ENCODE measurements at regions not wholly inside any gene's neighbourhood (a gene's known extent, or its start where the extent isn't known, plus 50 kb on each side); places are given as distances from the start of the nearest gene placed in this dataset.

DNA sequence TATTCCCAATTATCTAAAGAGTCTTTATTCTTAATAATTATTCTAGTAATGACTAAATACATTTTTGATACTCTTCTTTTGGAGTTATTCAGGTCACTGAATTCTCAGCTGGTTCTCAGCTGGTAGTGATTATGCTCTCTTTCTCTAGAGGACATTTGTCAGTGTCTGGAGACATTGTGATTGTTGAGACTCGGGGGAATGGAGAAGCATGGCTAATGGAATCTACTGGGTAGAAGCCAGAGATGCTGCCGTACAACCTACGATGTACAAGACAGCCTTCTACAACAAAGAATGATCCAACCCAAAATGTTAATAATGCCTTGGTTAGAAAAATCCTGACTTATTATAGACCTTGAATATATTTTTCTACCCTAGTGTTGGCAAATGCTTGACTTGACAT is 149.2 kb upstream of the ANKRD50 start:
- ChIA-PET CTCF (no interaction called here), POLR2A (ENCODE audit: low non-redundant PET) (no interaction called here)
- TF ChIP-seq, protein P1, sequence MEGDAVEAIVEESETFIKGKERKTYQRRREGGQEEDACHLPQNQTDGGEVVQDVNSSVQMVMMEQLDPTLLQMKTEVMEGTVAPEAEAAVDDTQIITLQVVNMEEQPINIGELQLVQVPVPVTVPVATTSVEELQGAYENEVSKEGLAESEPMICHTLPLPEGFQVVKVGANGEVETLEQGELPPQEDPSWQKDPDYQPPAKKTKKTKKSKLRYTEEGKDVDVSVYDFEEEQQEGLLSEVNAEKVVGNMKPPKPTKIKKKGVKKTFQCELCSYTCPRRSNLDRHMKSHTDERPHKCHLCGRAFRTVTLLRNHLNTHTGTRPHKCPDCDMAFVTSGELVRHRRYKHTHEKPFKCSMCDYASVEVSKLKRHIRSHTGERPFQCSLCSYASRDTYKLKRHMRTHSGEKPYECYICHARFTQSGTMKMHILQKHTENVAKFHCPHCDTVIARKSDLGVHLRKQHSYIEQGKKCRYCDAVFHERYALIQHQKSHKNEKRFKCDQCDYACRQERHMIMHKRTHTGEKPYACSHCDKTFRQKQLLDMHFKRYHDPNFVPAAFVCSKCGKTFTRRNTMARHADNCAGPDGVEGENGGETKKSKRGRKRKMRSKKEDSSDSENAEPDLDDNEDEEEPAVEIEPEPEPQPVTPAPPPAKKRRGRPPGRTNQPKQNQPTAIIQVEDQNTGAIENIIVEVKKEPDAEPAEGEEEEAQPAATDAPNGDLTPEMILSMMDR (conservative IDR thresholded peaks at IDR 0.05; ENCODE audit: low read depth): no peak

DNA sequence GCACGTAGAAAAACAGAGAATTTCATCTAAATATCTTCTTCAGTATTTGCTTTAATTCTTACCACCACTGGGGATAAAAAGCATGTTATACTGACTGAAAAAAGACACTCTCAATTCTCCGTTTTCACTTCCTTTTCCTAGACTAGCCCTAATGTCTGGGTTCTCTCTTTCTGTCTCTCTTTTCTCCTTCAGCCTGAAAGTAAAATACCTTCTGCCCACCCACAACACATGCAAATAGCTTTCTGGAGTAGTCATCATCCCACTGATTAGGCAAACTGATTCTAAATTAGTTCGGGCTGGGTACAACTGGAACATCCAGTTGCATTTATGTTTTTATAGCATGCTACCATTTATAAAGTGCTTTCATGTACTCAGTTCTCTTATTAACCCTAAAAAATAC is 142.4 kb upstream of the ANKRD50 start:
- CTCF ChIA-PET: no interaction called here
- TF ChIP-seq, protein P1 (conservative IDR thresholded peaks at IDR 0.05; ENCODE audit: low read depth): no peak
- H3K27ac ChIP-seq: no peak overlapping the region
- peak; percentile 9 for DNase-seq (ENCODE audit: low spot score)
- POLR2A ChIA-PET (ENCODE audit: low non-redundant PET): no interaction called here

More for the DNA sequence above, 149.2 kb upstream of the ANKRD50 start:
- DNase-seq (ENCODE audit: low spot score): no peak
- no peak overlapping the region for H3K27ac ChIP-seq

DNA sequence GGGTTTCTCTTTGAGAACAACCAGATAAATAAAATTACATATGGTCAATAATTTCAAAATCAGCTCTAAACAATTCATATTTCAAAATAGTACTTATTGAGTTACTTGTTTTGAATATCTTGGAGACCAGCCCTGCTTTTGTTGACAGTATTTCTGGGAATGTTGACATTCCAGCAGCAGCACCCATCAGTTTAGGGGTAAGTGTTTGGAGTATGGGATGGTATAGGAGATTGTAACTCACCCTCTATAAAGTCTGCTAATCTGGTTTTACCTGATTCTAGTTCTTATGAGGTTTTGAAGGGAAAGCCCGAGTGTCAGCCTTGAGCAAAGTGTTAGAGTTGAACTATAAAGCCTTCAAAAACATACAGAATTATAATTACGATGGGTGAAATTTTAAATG is 139.2 kb upstream of the ANKRD50 start:
- DNase-seq (ENCODE audit: low spot score): no peak
- ChIA-PET POLR2A (ENCODE audit: low non-redundant PET) (no interaction called here), CTCF (no interaction called here)
- TF ChIP-seq, protein P1 (conservative IDR thresholded peaks at IDR 0.05; ENCODE audit: low read depth): no peak
- H3K27ac ChIP-seq: no peak overlapping the region

DNA sequence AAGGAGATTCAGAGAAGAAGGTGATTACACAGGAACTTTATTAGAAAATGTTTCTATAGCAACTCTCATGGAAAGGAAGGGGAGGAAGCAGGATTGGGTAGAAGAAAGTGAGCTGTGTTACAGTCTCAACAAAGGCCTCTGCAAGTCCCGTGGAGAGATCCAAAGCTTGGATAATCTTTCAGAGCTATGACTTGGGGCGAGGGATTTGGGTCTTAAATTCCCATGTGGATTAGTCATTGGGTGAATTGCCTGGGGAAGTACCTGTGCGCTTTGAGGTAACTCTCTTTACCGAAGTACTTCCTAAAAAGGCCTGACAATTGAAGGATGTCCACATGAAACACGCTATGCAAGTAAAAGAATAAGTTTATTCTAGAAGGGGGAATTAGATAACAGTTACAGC is 133.8 kb upstream of the ANKRD50 start:
- H3K27ac ChIP-seq: no peak overlapping the region
- CTCF ChIA-PET: no interaction called here
- POLR2A ChIA-PET (ENCODE audit: low non-redundant PET): no interaction called here
- TF ChIP-seq, protein P1 (conservative IDR thresholded peaks at IDR 0.05; ENCODE audit: low read depth): no peak
- DNase-seq (ENCODE audit: low spot score): peak; percentile 69

DNA sequence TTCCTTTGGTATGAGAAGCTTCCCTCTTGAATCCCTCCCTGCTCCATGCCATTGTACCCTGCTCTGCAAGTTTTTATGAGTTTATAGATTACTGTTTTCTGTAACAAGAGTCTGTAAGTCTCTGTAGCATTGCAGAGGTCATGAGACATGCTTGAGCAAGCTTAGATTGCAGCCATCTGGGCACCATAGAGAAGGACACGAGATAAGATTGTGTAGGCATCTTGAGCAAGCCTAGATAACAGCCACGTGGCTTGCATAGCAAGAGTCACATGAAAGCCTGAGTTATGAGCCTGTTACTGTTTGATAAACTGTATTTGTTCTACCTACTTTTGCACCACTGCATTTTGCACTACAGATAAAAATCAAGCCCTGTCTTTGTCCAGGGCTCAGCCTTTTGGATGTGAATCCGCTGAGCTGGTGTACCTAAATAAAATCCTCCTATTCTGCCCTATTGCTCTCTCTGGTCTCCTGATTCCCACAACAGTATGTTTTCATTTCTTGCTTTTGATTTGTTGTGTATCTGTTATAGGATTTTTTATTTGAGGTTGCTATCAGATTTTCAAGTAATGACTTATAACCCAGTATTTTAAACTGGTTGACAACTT is 127.4 kb upstream of the ANKRD50 start:
- ChIA-PET POLR2A (ENCODE audit: low non-redundant PET) (no interaction called here), CTCF (no interaction called here)
- no peak for DNase-seq (ENCODE audit: low spot score)
- TF ChIP-seq, protein P1 (conservative IDR thresholded peaks at IDR 0.05; ENCODE audit: low read depth): no peak
- H3K27ac ChIP-seq: no peak overlapping the region

DNA sequence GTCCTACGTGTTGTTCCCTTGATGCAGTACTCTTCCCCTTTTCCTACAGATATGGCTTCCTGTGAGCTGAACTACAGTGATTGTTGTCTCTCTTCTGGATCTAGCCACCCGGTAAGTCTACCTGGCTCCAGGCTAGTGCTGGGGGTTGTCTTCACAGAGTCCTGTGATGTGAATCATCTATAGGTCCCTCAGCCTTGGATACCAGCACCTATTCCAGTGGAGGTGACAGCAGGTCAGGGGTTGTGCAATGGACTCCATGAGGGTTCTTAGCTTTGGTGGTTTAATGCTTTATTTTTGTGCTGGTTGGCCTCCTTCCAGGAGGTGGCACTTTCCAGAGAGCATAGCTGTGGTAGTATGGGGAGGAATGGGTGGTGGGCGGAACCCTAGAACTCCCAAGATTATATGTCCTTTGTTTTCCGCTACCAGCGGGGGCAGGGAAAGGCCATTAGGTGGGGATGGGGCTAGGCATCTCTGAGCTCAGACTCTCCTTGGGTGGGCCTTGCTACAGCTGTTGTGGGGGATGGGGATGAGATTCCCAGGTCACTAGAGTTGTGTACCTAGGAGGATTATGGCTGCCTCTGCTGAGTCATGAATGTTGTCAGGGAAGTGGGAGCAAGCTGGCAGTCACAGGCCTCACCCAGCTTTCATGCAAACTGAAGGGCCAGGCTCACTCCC is 121.4 kb upstream of the ANKRD50 start:
- POLR2A ChIA-PET (ENCODE audit: low non-redundant PET): no interaction called here
- no peak overlapping the region for H3K27ac ChIP-seq
- DNase-seq (ENCODE audit: low spot score): no peak
- TF ChIP-seq, protein P1 (conservative IDR thresholded peaks at IDR 0.05; ENCODE audit: low read depth): no peak
- CTCF ChIA-PET: no interaction called here

All from RWPE1 (cell line).